ENCODE measurements at regions not wholly inside any gene's neighbourhood (a gene's known extent, or its start where the extent isn't known, plus 50 kb on each side); places are given as distances from the start of the nearest gene placed in this dataset.

- Histone ChIP-seq H3K4me1 (ENCODE audit: control insufficient read depth, insufficient read depth, low read length) (no peaks in the 10 kb centered on the region), H3K9me3 (ENCODE audit: control insufficient read depth, insufficient read depth, low read depth, low read length) (no peaks in the 10 kb centered on the region), H3K27ac (ENCODE audit: extremely low read depth, low read depth, low read length) (no peak overlapping the region), H3K4me3 (ENCODE audit: low read depth, low read length) (no peak overlapping the region), H3K36me3 (ENCODE audit: control insufficient read depth in 2 of 2, insufficient read depth in 1 of 2, low read length in 2 of 2) (no peaks in the 10 kb centered on the region)
- TF ChIP-seq ZNF433 (tag by site-specific recombination; IDR thresholded peaks at IDR 0.05; ENCODE audit: low read depth): no peak
- no peak for TF ChIP-seq ZBTB20 (tag by site-specific recombination; IDR thresholded peaks at IDR 0.05)
- no peak for TF ChIP-seq ZNF658 (tag by site-specific recombination; IDR thresholded peaks at IDR 0.05)
- no peak for TF ChIP-seq ZNF555 (tag by site-specific recombination; conservative IDR thresholded peaks at IDR 0.05)
- no peak for TF ChIP-seq ZNF274 (IDR thresholded peaks at IDR 0.05; ENCODE audit: low read length)
- TF ChIP-seq ZNF274 (tag by site-specific recombination; IDR thresholded peaks at IDR 0.05; ENCODE audit: borderline replicate concordance): no peak
- no peak for TF ChIP-seq ZIC2 (tag by site-specific recombination; IDR thresholded peaks at IDR 0.05)
- TF ChIP-seq ZNF10 (tag by site-specific recombination; IDR thresholded peaks at IDR 0.05): no peak
- TF ChIP-seq HOXA7 (CRISPR knock-in tag; IDR thresholded peaks at IDR 0.05; ENCODE audit: borderline replicate concordance): no peak
- TF ChIP-seq ZNF341 (tag by site-specific recombination; IDR thresholded peaks at IDR 0.05; ENCODE audit: low read depth): no peak
- TF ChIP-seq ZNF266 (tag by site-specific recombination; IDR thresholded peaks at IDR 0.05; ENCODE audit: low read depth): no peak
- TF ChIP-seq ZNF354C (tag by site-specific recombination; IDR thresholded peaks at IDR 0.05; ENCODE audit: borderline replicate concordance, low read depth): no peak
- ChIA-PET POLR2A (no interaction called here), CTCF (no interaction called here)
Observed at GRCh38 chr4:78665216-78665770, 110.9 kb upstream of the BMP2K start.

GRCh38 chr4:78666830-78667258 is 109.3 kb upstream of the BMP2K start:
- ChIA-PET POLR2A (no interaction called here), CTCF (interaction anchor here (1.5 kb wide), 1 partner anchor 196 kb away, joined by 3 read pairs; no protein-coding TSS in a partner anchor)
- no peak overlapping the region for H3K27ac ChIP-seq (ENCODE audit: extremely low read depth, low read depth, low read length)
- H3K9me3 ChIP-seq (ENCODE audit: control insufficient read depth, insufficient read depth, low read depth, low read length): no peaks in the 10 kb centered on the region
- H3K4me3 ChIP-seq (ENCODE audit: low read depth, low read length): no peak overlapping the region
- no peaks in the 10 kb centered on the region for H3K36me3 ChIP-seq (ENCODE audit: control insufficient read depth in 2 of 2, insufficient read depth in 1 of 2, low read length in 2 of 2)
- TF ChIP-seq ZSCAN18 (tag by site-specific recombination; IDR thresholded peaks at IDR 0.05) (no peak), ZNF776 (tag by site-specific recombination; IDR thresholded peaks at IDR 0.05; ENCODE audit: borderline replicate concordance) (no peak), KLF10 (tag by site-specific recombination; IDR thresholded peaks at IDR 0.05) (no peak), ZNF341 (tag by site-specific recombination; IDR thresholded peaks at IDR 0.05; ENCODE audit: low read depth) (no peak), GLIS1 (tag by site-specific recombination; IDR thresholded peaks at IDR 0.05) (no peak), ZNF510 (tag by site-specific recombination; IDR thresholded peaks at IDR 0.05; ENCODE audit: insufficient replicate concordance) (no peak), ZNF19 (tag by site-specific recombination; IDR thresholded peaks at IDR 0.05; ENCODE audit: low read depth) (no peak), BCL6B (tag by site-specific recombination; IDR thresholded peaks at IDR 0.05) (no peak), ZBTB10 (tag by site-specific recombination; IDR thresholded peaks at IDR 0.05) (no peak), ZNF530 (tag by site-specific recombination; IDR thresholded peaks at IDR 0.05; ENCODE audit: low read depth) (no peak), ZNF354C (tag by site-specific recombination; IDR thresholded peaks at IDR 0.05; ENCODE audit: borderline replicate concordance, low read depth) (no peak), ZNF433 (tag by site-specific recombination; IDR thresholded peaks at IDR 0.05; ENCODE audit: low read depth) (no peak), ZNF391 (tag by site-specific recombination; IDR thresholded peaks at IDR 0.05; ENCODE audit: borderline replicate concordance, low read depth) (no peak), HIC1 (tag by site-specific recombination; IDR thresholded peaks at IDR 0.05) (no peak), ZNF664 (tag by site-specific recombination; IDR thresholded peaks at IDR 0.05) (no peak)
- H3K4me1 ChIP-seq (ENCODE audit: control insufficient read depth, insufficient read depth, low read length): no peaks in the 10 kb centered on the region
